Mesenchymal stem cell (in vitro differentiated cells and primary cell): ENCODE measurements at regions not wholly inside any gene's neighbourhood (a gene's known extent, or its start where the extent isn't known, plus 50 kb on each side); places are given as distances from the start of the nearest gene placed in this dataset.

Experiments
- DNase-seq: peaks from one replicate; pipeline ENCODE4 v3.0.0-alpha.2; 2013
- H2AFZ ChIP-seq: one replicate; pipeline ENCODE4 v1.6.1; 2013; ENCODE audit warnings: low read depth, mild to moderate bottlenecking, control low read depth, inconsistent platforms, low read length, moderate library complexity
- H2AK5ac ChIP-seq: 2 replicates; pipeline ENCODE4 v1.6.1; 2013; ENCODE audit warnings: low read length, moderate library complexity, mild to moderate bottlenecking, inconsistent platforms; ENCODE audit not compliant: severe bottlenecking
- H2BK120ac ChIP-seq: one replicate; pipeline ENCODE4 v1.6.1; 2013; ENCODE audit warnings: low read depth, mild to moderate bottlenecking, inconsistent platforms, low read length, moderate library complexity
- H2BK12ac ChIP-seq, 2 experiments: one replicate each; pipeline ENCODE4 v1.6.1; 2013; ENCODE audit warnings: inconsistent platforms in 2 of 2, low read length in 2 of 2, mild to moderate bottlenecking in 2 of 2, moderate library complexity in 2 of 2, control low read depth in 1 of 2
- H2BK15ac ChIP-seq: one replicate; pipeline ENCODE4 v1.6.1; 2013; ENCODE audit warnings: mild to moderate bottlenecking, low read depth, inconsistent platforms; ENCODE audit not compliant: poor library complexity, severe bottlenecking
- H2BK5ac ChIP-seq: 2 replicates; pipeline ENCODE4 v1.6.1; 2013; ENCODE audit warnings: low read depth, mild to moderate bottlenecking, low read length, control low read depth, inconsistent platforms; ENCODE audit not compliant: poor library complexity, severe bottlenecking
- H3K14ac ChIP-seq, 2 experiments: one replicate each; pipeline ENCODE4 v1.6.1; 2013; ENCODE audit warnings: inconsistent platforms in 2 of 2, low read length in 2 of 2, control low read depth in 1 of 2, mild to moderate bottlenecking in 1 of 2, moderate library complexity in 1 of 2
- H3K18ac ChIP-seq, 2 experiments: one replicate each; pipeline ENCODE4 v1.6.1; 2013; ENCODE audit warnings: inconsistent platforms in 2 of 2, low read length in 2 of 2, control low read depth in 1 of 2, low read depth in 1 of 2, mild to moderate bottlenecking in 1 of 2
- H3K23ac ChIP-seq, 2 experiments: one replicate each; pipeline ENCODE4 v1.6.1; 2013; ENCODE audit warnings: inconsistent platforms in 2 of 2, low read length in 2 of 2, mild to moderate bottlenecking in 2 of 2, moderate library complexity in 2 of 2, control low read depth in 1 of 2
- H3K27ac ChIP-seq: 2 replicates; pipeline ENCODE4 v1.5.1; 2013; ENCODE audit warnings: mild to moderate bottlenecking, moderate library complexity, low read length, control low read depth, inconsistent platforms; ENCODE audit not compliant: poor library complexity, severe bottlenecking
- H3K27me3 ChIP-seq, 2 experiments: 2 replicates each; pipeline versions ENCODE4 v1.6.1 to v1.7.0; 2013; ENCODE audit warnings: low read length in 2 of 2, mild to moderate bottlenecking in 2 of 2, moderate library complexity in 2 of 2, control low read depth in 1 of 2, inconsistent platforms in 1 of 2; ENCODE audit not compliant: control insufficient read depth in 1 of 2, insufficient read depth in 1 of 2
- H3K36me3 ChIP-seq, 2 experiments: 2 replicates each; pipeline versions ENCODE4 v1.6.1 to v1.7.0; 2013; ENCODE audit warnings: low read length in 2 of 2, control low read depth in 1 of 2, inconsistent platforms in 1 of 2, low read depth in 1 of 2, mild to moderate bottlenecking in 1 of 2; ENCODE audit not compliant: insufficient read depth in 2 of 2, control insufficient read depth in 1 of 2
- H3K4ac ChIP-seq, 2 experiments: one replicate each; pipeline ENCODE4 v1.6.1; 2013; ENCODE audit warnings: inconsistent platforms in 2 of 2, low read length in 2 of 2, mild to moderate bottlenecking in 2 of 2, moderate library complexity in 2 of 2, control low read depth in 1 of 2, low read depth in 1 of 2
- H3K4me1 ChIP-seq: 2 replicates; pipeline ENCODE4 v1.6.1; 2013; ENCODE audit warnings: low read depth, low read length, control low read depth; ENCODE audit not compliant: control insufficient read depth, insufficient read depth
- H3K4me2 ChIP-seq: 2 replicates; pipeline ENCODE4 v1.6.1; 2013; ENCODE audit warnings: low read length, mild to moderate bottlenecking, inconsistent platforms; ENCODE audit not compliant: poor library complexity, severe bottlenecking
- H3K4me3 ChIP-seq, 2 experiments: 2 replicates each; pipeline versions ENCODE4 v1.5.1 to v1.7.0; 2013; ENCODE audit warnings: low read length in 2 of 2, mild to moderate bottlenecking in 2 of 2, control low read depth in 1 of 2, low read depth in 1 of 2; ENCODE audit not compliant: insufficient read depth in 1 of 2
- H3K79me1 ChIP-seq: replicated peaks from 2 replicates; pipeline ENCODE4 v1.6.1; 2013; ENCODE audit warnings: mild to moderate bottlenecking, control low read depth, low read length, inconsistent platforms; ENCODE audit not compliant: poor library complexity, severe bottlenecking
- H3K9ac ChIP-seq: 2 replicates; pipeline ENCODE4 v1.7.0; 2013; ENCODE audit warnings: mild to moderate bottlenecking, low read length, moderate library complexity
- H3K9me3 ChIP-seq: 2 replicates; pipeline ENCODE4 v1.7.0; 2013; ENCODE audit warnings: mild to moderate bottlenecking, low read length; ENCODE audit not compliant: control insufficient read depth
- H4K8ac ChIP-seq: one replicate; pipeline ENCODE4 v1.6.1; 2013; ENCODE audit warnings: inconsistent platforms, mild to moderate bottlenecking, low read length, moderate library complexity
- H4K91ac ChIP-seq: one replicate; pipeline ENCODE4 v1.6.1; 2013; ENCODE audit warnings: mild to moderate bottlenecking, low read length, inconsistent platforms
- WGBS: methylation state at CpG from one replicate; pipeline ENCODE4 v1.1.7; 2013; ENCODE audit warnings: mixed read lengths; 5-methylcytosine and 5-hydroxymethylcytosine counted together

DNA sequence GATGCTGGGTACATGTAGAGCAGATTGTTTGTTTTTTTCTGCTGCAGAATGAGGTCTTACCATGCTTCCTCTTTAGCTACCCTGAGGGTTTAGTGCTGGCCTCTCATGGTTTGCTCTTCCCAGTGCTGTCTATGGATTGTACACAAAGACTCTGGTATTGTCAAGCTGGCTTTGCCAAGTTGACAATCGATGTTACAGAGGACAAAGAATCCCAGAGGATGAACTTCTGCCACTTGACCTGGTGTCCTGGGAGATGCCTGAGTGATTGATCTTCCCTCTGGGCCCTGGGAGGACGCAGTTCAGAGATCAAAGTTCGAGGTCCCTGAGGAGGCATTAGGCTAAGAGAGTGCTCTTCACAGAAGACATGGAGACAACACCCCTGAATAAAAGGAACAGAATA lies 865.4 kb downstream of the CCSER2 start:
- Histone ChIP-seq H4K91ac (no peak overlapping the region), H3K23ac (no peak overlapping the region), H3K4me1 (no peaks in the 10 kb centered on the region)

DNA sequence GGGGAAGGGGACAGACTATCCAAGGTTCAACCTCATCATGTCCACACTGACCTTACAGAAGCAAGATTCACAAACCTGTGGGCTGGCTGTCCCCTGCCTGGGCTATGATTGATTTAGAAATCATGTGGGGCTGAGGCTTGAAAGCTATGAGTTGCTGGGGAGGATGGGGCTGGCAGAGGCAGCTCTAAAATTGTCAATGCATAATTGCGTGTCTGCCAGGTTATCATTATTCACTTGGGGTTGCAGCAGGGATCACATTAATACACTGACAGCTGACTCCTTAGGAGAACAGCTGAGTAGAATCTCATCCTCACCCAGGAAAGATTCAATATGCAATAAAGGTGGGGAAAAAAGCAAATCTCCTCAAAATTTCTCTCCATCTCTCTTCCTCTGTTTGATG lies 866.3 kb downstream of the CCSER2 start:
- no peaks in the 10 kb centered on the region for H3K9me3 ChIP-seq
- H3K9ac ChIP-seq: no peak overlapping the region
- no peak overlapping the region for H3K4me3 ChIP-seq
- H3K79me1 ChIP-seq: no peaks in the 10 kb centered on the region
- H3K27me3 ChIP-seq: no peaks in the 10 kb centered on the region
- WGBS: 86% methylated on average over 1 of the region's 1 CpG
- no peak overlapping the region for H2BK12ac ChIP-seq
- H2BK5ac ChIP-seq: no peak overlapping the region
- DNase-seq: no peak
- no peak overlapping the region for H4K8ac ChIP-seq
- H3K4me2 ChIP-seq: no peak overlapping the region
- no peaks in the 10 kb centered on the region for H3K4me1 ChIP-seq
- no peak overlapping the region for H3K23ac ChIP-seq
- no peak overlapping the region for H3K14ac ChIP-seq
- no peak overlapping the region for H2BK120ac ChIP-seq
- no peak overlapping the region for H4K91ac ChIP-seq
- H3K18ac ChIP-seq: no peak overlapping the region
- no peaks in the 10 kb centered on the region for H3K36me3 ChIP-seq
- no peak overlapping the region for H3K27ac ChIP-seq
- no peak overlapping the region for H2AK5ac ChIP-seq
- H2BK15ac ChIP-seq: no peak overlapping the region
- no peak overlapping the region for H3K4ac ChIP-seq
- no peak overlapping the region for H2AFZ ChIP-seq

More for the DNA sequence above, 865.4 kb downstream of the CCSER2 start:
- Histone ChIP-seq H3K14ac (no peak overlapping the region), H3K27me3 (no peaks in the 10 kb centered on the region), H3K9me3 (no peaks in the 10 kb centered on the region), H2BK120ac (no peak overlapping the region), H4K8ac (no peak overlapping the region), H3K18ac (no peak overlapping the region), H3K4me3 (no peak overlapping the region), H3K36me3 (no peaks in the 10 kb centered on the region), H2AFZ (no peak overlapping the region), H3K9ac (no peak overlapping the region), H3K79me1 (no peaks in the 10 kb centered on the region), H3K4ac (no peak overlapping the region), H2AK5ac (no peak overlapping the region), H2BK5ac (no peak overlapping the region), H3K27ac (no peak overlapping the region), H2BK12ac (no peak overlapping the region), H2BK15ac (no peak overlapping the region), H3K4me2 (no peak overlapping the region)
- WGBS: 48% methylated on average over 2 of the region's 3 CpGs
- DNase-seq: no peak

DNA sequence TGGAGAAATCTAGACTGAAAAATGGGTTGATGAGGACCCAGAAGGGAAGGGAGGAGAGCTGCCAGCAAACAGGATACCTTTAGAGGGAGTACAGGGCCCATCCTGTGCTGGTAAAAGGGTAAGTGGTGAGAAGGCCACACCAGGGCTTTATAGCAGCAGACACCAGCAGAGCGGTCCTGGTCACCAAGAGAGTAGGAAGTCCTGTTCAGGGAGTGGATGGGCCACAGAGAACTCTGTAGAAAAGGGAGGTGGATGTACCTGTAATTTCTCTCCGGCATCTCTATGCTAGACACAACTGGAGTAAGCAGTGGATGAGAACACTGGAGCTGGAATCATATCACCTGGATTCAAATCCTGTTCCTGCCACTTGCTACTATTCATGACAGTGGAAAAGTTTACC lies 867.2 kb downstream of the CCSER2 start:
- H3K4me1 ChIP-seq: no peaks in the 10 kb centered on the region
- no peaks in the 10 kb centered on the region for H3K9me3 ChIP-seq
- no peak overlapping the region for H3K23ac ChIP-seq
- no peak overlapping the region for H2AK5ac ChIP-seq
- H3K4me2 ChIP-seq: no peak overlapping the region
- H3K36me3 ChIP-seq: no peaks in the 10 kb centered on the region
- H2AFZ ChIP-seq: no peak overlapping the region
- no peak overlapping the region for H3K4ac ChIP-seq
- H3K4me3 ChIP-seq: no peak overlapping the region
- no peak for DNase-seq
- no peak overlapping the region for H3K27ac ChIP-seq
- no peaks in the 10 kb centered on the region for H3K27me3 ChIP-seq
- no peak overlapping the region for H2BK15ac ChIP-seq
- H3K9ac ChIP-seq: no peak overlapping the region
- no peaks in the 10 kb centered on the region for H3K79me1 ChIP-seq
- H3K18ac ChIP-seq: no peak overlapping the region
- 53% methylated on average over 2 of the region's 2 CpGs for WGBS
- no peak overlapping the region for H2BK120ac ChIP-seq
- H2BK12ac ChIP-seq: no peak overlapping the region
- H4K91ac ChIP-seq: no peak overlapping the region
- H4K8ac ChIP-seq: no peak overlapping the region
- H2BK5ac ChIP-seq: no peak overlapping the region
- H3K14ac ChIP-seq: no peak overlapping the region

DNA sequence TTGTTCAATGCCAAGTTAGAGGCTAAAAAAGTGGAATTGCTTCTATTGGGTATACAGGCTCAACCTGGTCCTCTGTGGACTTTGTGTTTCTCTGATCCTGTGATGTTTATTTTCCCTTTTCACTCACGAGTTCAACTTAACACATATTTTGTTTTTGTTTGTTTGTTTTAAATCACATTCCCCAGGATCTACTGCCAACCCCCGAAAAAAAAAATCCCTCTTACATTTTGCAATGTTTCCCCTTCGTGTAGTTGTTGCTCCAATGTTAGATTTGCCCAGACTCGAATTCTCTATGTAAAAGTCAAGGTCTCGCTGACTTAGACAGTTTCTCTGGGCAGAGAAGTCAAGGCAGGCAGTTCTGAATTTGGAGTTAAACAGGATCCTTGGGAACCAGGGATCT lies 876.4 kb downstream of the CCSER2 start:
- H2AFZ ChIP-seq: no peak overlapping the region
- no peak overlapping the region for H2BK12ac ChIP-seq
- no peaks in the 10 kb centered on the region for H3K36me3 ChIP-seq
- no peaks in the 10 kb centered on the region for H3K4me1 ChIP-seq
- no peak overlapping the region for H3K4ac ChIP-seq
- no peak overlapping the region for H3K18ac ChIP-seq
- no peak overlapping the region for H2BK15ac ChIP-seq
- no peak overlapping the region for H3K23ac ChIP-seq
- no peak overlapping the region for H3K4me2 ChIP-seq
- H3K14ac ChIP-seq: no peak overlapping the region
- H3K9me3 ChIP-seq: no peaks in the 10 kb centered on the region
- no peak overlapping the region for H2BK120ac ChIP-seq
- no peak overlapping the region for H2BK5ac ChIP-seq
- 71% methylated on average over 5 of the region's 5 CpGs for WGBS
- H3K9ac ChIP-seq: no peak overlapping the region
- no peaks in the 10 kb centered on the region for H3K79me1 ChIP-seq
- no peak for DNase-seq
- no peak overlapping the region for H2AK5ac ChIP-seq
- no peak overlapping the region for H4K91ac ChIP-seq
- no peak overlapping the region for H3K27ac ChIP-seq
- H4K8ac ChIP-seq: no peak overlapping the region
- H3K4me3 ChIP-seq: no peak overlapping the region
- no peaks in the 10 kb centered on the region for H3K27me3 ChIP-seq
